CD4-positive, alpha-beta T cell treated with Interleukin-4 for 4 hours (primary cell): ENCODE measurements at regions not wholly inside any gene's neighbourhood (a gene's known extent, or its start where the extent isn't known, plus 50 kb on each side); places are given as distances from the start of the nearest gene placed in this dataset.

ENCODE experiments used
- DNase-seq: peaks from one replicate; pipeline ENCODE4 v3.0.0-alpha.2; 2020

GRCh38 chr3:154013736-154014135 is 107.5 kb upstream of the ARHGEF26 start:
- no peak for DNase-seq

GRCh38 chr3:154015307-154015706 is 105.9 kb upstream of the ARHGEF26 start:
- no peak for DNase-seq

GRCh38 chr3:154018100-154018696 is 103.0 kb upstream of the ARHGEF26 start:
- peak; percentile 8 for DNase-seq

- DNase-seq = no peak
These were observed 98.6 kb upstream of the ARHGEF26 start for GRCh38 chr3:154022606-154023005.

- no peak for DNase-seq
These were observed 98.0 kb upstream of the ARHGEF26 start for GRCh38 chr3:154023148-154023547.

- no peak for DNase-seq
These were observed 96.2 kb upstream of the ARHGEF26 start for GRCh38 chr3:154025007-154025406.

- DNase-seq = no peak
These were observed 91.3 kb upstream of the ARHGEF26 start for GRCh38 chr3:154029926-154030325.

- DNase-seq = no peak
These were observed 86.3 kb upstream of the ARHGEF26 start for GRCh38 chr3:154034797-154035330.

GRCh38 chr3:154040283-154040682 is 80.9 kb upstream of the ARHGEF26 start:
- DNase-seq = no peak

- DNase-seq = no peak
These were observed 76.5 kb upstream of the ARHGEF26 start for GRCh38 chr3:154044671-154045070.

GRCh38 chr3:154050216-154050615 is 71.0 kb upstream of the ARHGEF26 start:
- DNase-seq = no peak

GRCh38 chr3:154050766-154051165 is 70.4 kb upstream of the ARHGEF26 start:
- DNase-seq = no peak

- no peak for DNase-seq
These were observed 61.4 kb upstream of the ARHGEF26 start for GRCh38 chr3:154059833-154060232.

- no peak for DNase-seq
These were observed 60.8 kb upstream of the ARHGEF26 start for GRCh38 chr3:154060238-154061000.

- no peak for DNase-seq
These were observed 60.2 kb upstream of the ARHGEF26 start for GRCh38 chr3:154061001-154061370.

GRCh38 chr3:154062513-154062912 is 58.7 kb upstream of the ARHGEF26 start:
- DNase-seq = no peak

- no peak for DNase-seq
These were observed 50.0 kb upstream of the ARHGEF26 start for GRCh38 chr3:154071146-154071545.
